A673 (cell line): ENCODE measurements at regions not wholly inside any gene's neighbourhood (a gene's known extent, or its start where the extent isn't known, plus 50 kb on each side); places are given as distances from the start of the nearest gene placed in this dataset.
"Not testable (repeated sequence)": the region's sequence is repeated elsewhere in the genome, so short reads cannot be mapped to it uniquely, and the experiment has no call there.

Experiments
- BruUV-seq: library from RNA; stranded (reverse); fragments of 400-500 nt; replicated peaks from 2 replicates; lab custom pipeline; 2021; lab: Mats Ljungman, UMichigan
- CTCF ChIA-PET: fragments of 300-600 bp; sonication (Branson Sonifier 250); formaldehyde crosslinking; loops from one replicate; lab custom pipeline; 2022; ENCODE audit warnings: antibody characterized with exemption; lab: Charles Lee
- POLR2A ChIA-PET: fragments of 300-600 bp; sonication (Branson Sonifier 250); formaldehyde crosslinking; loops from one replicate; lab custom pipeline; 2022; ENCODE audit warnings: antibody characterized with exemption; ENCODE audit not compliant: low non-redundant PET; lab: Charles Lee
- DNase-seq: peaks from one replicate; pipeline ENCODE4 v3.0.0-alpha.2; 2015; ENCODE audit warnings: low spot score
- H3K27ac ChIP-seq: fragments of 200-600 bp; sonication (generic); 2 replicates; pipeline ENCODE4 v1.5.1; 2016; ENCODE audit warnings: mixed run types, low read depth, mild to moderate bottlenecking, mixed read lengths, antibody characterized with exemption, low read length; ENCODE audit not compliant: poor library complexity, severe bottlenecking
- H3K27me3 ChIP-seq: fragments of 200-600 bp; sonication (generic); replicated peaks from 2 replicates; pipeline ENCODE4 v1.6.1; 2017; ENCODE audit warnings: mixed run types, low read depth, mild to moderate bottlenecking, mixed read lengths, antibody characterized with exemption, low read length; ENCODE audit not compliant: insufficient read depth, poor library complexity
- H3K36me3 ChIP-seq: fragments of 200-600 bp; sonication (generic); 2 replicates; pipeline ENCODE4 v1.6.1; 2016; ENCODE audit warnings: mixed run types, mild to moderate bottlenecking, mixed read lengths, antibody characterized with exemption, low read length; ENCODE audit not compliant: insufficient read depth, poor library complexity, severe bottlenecking
- H3K4me1 ChIP-seq: fragments of 200-600 bp; sonication (generic); 2 replicates; pipeline ENCODE4 v1.6.1; 2017; ENCODE audit warnings: mixed run types, mild to moderate bottlenecking, mixed read lengths, antibody characterized with exemption, low read length; ENCODE audit not compliant: insufficient read depth, poor library complexity, severe bottlenecking
- H3K4me3 ChIP-seq: fragments of 200-600 bp; sonication (generic); 2 replicates; pipeline ENCODE4 v1.5.1; 2016; ENCODE audit warnings: low read depth, mixed run types, mild to moderate bottlenecking, mixed read lengths, low read length; ENCODE audit not compliant: poor library complexity, severe bottlenecking
- H3K9me3 ChIP-seq: fragments of 200-600 bp; sonication (generic); 2 replicates; pipeline ENCODE4 v1.6.1; 2016; ENCODE audit warnings: mixed run types, low read depth, mild to moderate bottlenecking, mixed read lengths, antibody characterized with exemption, low read length; ENCODE audit not compliant: poor library complexity, severe bottlenecking
- EZH2 ChIP-seq: fragments of 200-600 bp; sonication (generic); IDR thresholded peaks from 2 replicates; pipeline ENCODE4 v1.6.1; 2017; ENCODE audit warnings: borderline replicate concordance, low read depth, mild to moderate bottlenecking, mixed read lengths, antibody characterized with exemption, low read length; ENCODE audit not compliant: poor library complexity, severe bottlenecking
- intact Hi-C: fragments of 100-400 bp; cut with micrococcal nuclease; formaldehyde crosslinking; loops from one replicate; pipeline ENCODE4 v1.10.0; 2022; ENCODE audit not compliant: unreplicated experiment
- TF ChIP-seq, protein P1 (sequence below): fragments of 300-800, 200-600 bp; sonication (generic); conservative IDR thresholded peaks from 2 replicates; pipeline ENCODE4 v1.5.1; 2017; ENCODE audit warnings: low read depth, mild to moderate bottlenecking, antibody characterized with exemption, low read length, moderate library complexity, mixed read lengths

DNA sequence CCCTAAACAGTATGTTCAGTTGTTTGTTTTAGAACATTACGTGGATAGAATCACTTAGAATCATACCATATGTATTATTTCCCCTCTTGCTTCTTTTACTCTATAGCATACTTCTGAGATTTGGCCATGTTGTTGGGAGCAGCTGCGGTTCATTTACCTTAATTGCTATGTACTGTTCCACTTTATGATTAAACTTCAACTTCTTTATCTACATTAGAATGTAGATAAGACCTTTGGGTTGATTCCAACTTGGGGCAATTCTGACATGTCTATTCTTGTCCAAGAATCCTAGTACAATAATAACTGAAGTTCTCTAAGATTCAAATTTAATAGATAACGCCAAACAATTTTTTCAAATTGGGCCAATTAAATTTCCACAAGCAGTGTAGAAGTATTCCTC lies 80.7 kb downstream of the GRIN2B start:
- intact Hi-C loops = no loop called here
- CTCF ChIA-PET = no interaction called here
- H3K4me3 ChIP-seq = no peak overlapping the region
- TF ChIP-seq, protein P1, sequence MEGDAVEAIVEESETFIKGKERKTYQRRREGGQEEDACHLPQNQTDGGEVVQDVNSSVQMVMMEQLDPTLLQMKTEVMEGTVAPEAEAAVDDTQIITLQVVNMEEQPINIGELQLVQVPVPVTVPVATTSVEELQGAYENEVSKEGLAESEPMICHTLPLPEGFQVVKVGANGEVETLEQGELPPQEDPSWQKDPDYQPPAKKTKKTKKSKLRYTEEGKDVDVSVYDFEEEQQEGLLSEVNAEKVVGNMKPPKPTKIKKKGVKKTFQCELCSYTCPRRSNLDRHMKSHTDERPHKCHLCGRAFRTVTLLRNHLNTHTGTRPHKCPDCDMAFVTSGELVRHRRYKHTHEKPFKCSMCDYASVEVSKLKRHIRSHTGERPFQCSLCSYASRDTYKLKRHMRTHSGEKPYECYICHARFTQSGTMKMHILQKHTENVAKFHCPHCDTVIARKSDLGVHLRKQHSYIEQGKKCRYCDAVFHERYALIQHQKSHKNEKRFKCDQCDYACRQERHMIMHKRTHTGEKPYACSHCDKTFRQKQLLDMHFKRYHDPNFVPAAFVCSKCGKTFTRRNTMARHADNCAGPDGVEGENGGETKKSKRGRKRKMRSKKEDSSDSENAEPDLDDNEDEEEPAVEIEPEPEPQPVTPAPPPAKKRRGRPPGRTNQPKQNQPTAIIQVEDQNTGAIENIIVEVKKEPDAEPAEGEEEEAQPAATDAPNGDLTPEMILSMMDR = no peak
- TF ChIP-seq EZH2 = no peak
- no peak for DNase-seq
- H3K4me1 ChIP-seq = no peaks in the 10 kb centered on the region
- H3K36me3 ChIP-seq = no peaks in the 10 kb centered on the region
- POLR2A ChIA-PET = no interaction called here
- peaks cover 38% of the 10 kb centered on the region for H3K27me3 ChIP-seq
- no TSS peak for BruUV-seq
- no peak overlapping the region for H3K27ac ChIP-seq
- no peaks in the 10 kb centered on the region for H3K9me3 ChIP-seq

DNA sequence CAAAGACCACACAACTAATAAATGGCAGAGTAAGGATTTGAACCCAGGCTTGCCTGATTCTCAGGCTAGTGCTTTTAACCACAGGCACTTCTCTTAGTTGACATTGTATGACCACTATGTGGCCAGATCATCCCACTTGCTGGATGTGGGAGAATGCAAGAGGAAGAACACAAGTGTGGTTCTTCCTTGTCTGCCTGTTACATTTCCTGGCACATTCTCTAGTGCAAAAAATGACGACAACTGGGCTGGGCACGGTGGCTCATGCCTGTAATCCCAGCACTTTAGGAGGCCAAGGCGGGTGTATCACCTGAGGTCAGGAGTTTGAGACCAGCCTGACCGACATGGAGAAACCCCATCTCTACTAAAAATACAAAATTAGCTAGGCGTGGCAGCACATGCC lies 83.0 kb downstream of the GRIN2B start:
- CTCF ChIA-PET, H3K27ac ChIP-seq, H3K4me3 ChIP-seq, DNase-seq, H3K36me3 ChIP-seq, POLR2A ChIA-PET, BruUV-seq, H3K9me3 ChIP-seq, H3K4me1 ChIP-seq, intact Hi-C loops: not testable (repeated sequence)
- peaks cover 47% of the 10 kb centered on the region for H3K27me3 ChIP-seq

DNA sequence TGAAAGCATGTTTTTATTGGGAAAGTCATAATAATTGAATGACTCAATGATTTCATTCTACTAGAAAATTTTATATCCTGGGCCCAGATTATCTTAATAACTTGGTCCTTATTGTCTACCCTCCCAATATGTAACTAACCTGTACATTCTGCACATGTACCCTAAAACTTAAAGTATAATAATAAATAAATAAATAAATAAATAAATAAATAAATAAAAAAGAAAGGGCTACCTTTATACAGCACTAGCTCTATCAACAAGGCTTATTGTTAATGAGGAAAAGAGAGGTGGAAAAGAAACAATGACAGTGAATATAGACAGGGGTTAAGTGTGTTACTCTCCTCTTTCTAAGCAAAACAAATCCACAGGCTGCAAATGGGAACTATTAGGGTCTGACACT lies 83.6 kb downstream of the GRIN2B start:
- intact Hi-C loops = no loop called here
- Histone ChIP-seq H3K36me3 (no peaks in the 10 kb centered on the region), H3K4me3 (no peak overlapping the region), H3K27me3 (peaks cover 49% of the 10 kb centered on the region), H3K9me3 (no peaks in the 10 kb centered on the region), H3K4me1 (no peaks in the 10 kb centered on the region), H3K27ac (no peak overlapping the region)
- CTCF ChIA-PET = no interaction called here
- POLR2A ChIA-PET = no interaction called here
- DNase-seq = no peak
- no peak for TF ChIP-seq EZH2
- TF ChIP-seq, protein P1 = no peak
- BruUV-seq = no TSS peak

DNA sequence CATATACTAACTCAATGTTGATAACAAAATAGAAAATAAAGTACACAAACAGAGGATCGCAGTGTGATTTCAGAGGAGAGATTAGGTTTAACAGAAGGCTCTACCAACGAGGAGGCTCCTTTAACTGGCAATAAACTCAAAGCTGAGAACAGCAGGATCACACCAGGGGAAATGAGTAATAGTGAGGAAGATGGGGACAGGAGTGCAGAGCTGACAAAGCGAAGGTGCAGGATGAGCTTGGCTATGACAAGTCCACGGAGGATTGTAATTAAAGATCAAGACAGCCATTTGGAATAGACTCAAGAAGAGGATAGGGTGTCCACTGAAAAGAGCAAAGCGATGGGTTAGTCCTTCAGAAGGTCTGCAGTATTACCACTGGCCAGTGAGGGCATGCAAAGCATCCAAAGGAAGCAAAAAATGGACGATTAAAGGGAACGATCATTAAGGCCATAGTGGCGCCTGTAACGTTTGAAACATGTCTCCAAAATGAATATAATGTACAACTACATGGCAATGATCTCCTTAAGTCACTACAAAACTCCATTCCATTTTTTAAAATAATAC lies 85.3 kb downstream of the GRIN2B start:
- BruUV-seq = no TSS peak
- intact Hi-C loops = no loop called here
- DNase-seq = no peak
- H3K9me3 ChIP-seq = no peaks in the 10 kb centered on the region
- H3K27me3 ChIP-seq = peaks cover 52% of the 10 kb centered on the region
- TF ChIP-seq, protein P1 = no peak
- no peak for TF ChIP-seq EZH2
- CTCF ChIA-PET = no interaction called here
- no peaks in the 10 kb centered on the region for H3K4me1 ChIP-seq
- H3K27ac ChIP-seq = no peak overlapping the region
- POLR2A ChIA-PET = no interaction called here
- no peaks in the 10 kb centered on the region for H3K36me3 ChIP-seq
- no peak overlapping the region for H3K4me3 ChIP-seq
